Kidney (tissue), 13 donors: ENCODE measurements at regions not wholly inside any gene's neighbourhood (a gene's known extent, or its start where the extent isn't known, plus 50 kb on each side); places are given as distances from the start of the nearest gene placed in this dataset.

Experiments used
- DNase-seq, 5 donors: peaks; one replicate each; pipeline ENCODE4 v3.0.0-alpha.2; 2013 to 2020
- FAIRE-seq: peaks from 2 replicates; lab custom pipeline; 2012; peaks lifted over from hg19 to GRCh38; lab: Jason Lieb, UNC
- H3K27ac ChIP-seq, 2 donors: one replicate each; pipeline ENCODE4 v1.7.0; 2013; ENCODE audit warnings: low read depth in 2 of 2, low read length in 2 of 2, inconsistent platforms in 1 of 2
- H3K27me3 ChIP-seq: one replicate; pipeline ENCODE4 v1.7.1; 2013; ENCODE audit warnings: low read length, inconsistent platforms; ENCODE audit not compliant: control insufficient read depth, insufficient read depth
- H3K36me3 ChIP-seq, 3 donors: one replicate each; pipeline versions ENCODE4 v1.7.0 to v1.7.1; 2013; ENCODE audit warnings: low read length in 3 of 3, control low read depth in 1 of 3, inconsistent platforms in 1 of 3; ENCODE audit not compliant: insufficient read depth in 3 of 3, control insufficient read depth in 2 of 3
- H3K4me1 ChIP-seq, 3 donors: one replicate each; pipeline versions ENCODE4 v1.7.0 to v1.7.1; 2013; ENCODE audit warnings: low read length in 3 of 3, inconsistent platforms in 1 of 3, low read depth in 1 of 3; ENCODE audit not compliant: control insufficient read depth in 2 of 3, insufficient read depth in 2 of 3
- H3K4me3 ChIP-seq, 3 donors: one replicate each; pipeline versions ENCODE4 v1.7.0 to v1.8.1; 2013; ENCODE audit warnings: low read length in 3 of 3, control low read depth in 1 of 3, inconsistent platforms in 1 of 3
- H3K9ac ChIP-seq, 3 donors: one replicate each; pipeline versions ENCODE4 v1.7.0 to v1.7.1; 2013; ENCODE audit warnings: low read length in 3 of 3, control low read depth in 1 of 3, inconsistent platforms in 1 of 3
- H3K9me3 ChIP-seq, 3 donors: one replicate each; pipeline versions ENCODE4 v1.7.0 to v1.7.1; 2013; ENCODE audit warnings: low read length in 3 of 3, control low read depth in 1 of 3, inconsistent platforms in 1 of 3; ENCODE audit not compliant: control insufficient read depth in 2 of 3, insufficient read depth in 1 of 3
- CTCF ChIP-seq: IDR thresholded peaks from 3 replicates; pipeline ENCODE4 v1.5.1; 2012; ENCODE audit warnings: mild to moderate bottlenecking, moderate library complexity, borderline replicate concordance; ENCODE audit not compliant: insufficient read depth; ENCODE audit errors: extremely low read depth
- intact Hi-C: fragments of 100-400 bp; cut with DNase I; formaldehyde crosslinking; loops from one replicate; pipeline ENCODE4 v1.11.1; 2022
- donor health status: control.
- donor health status: control.
- donor health status: control.
- donor health status: control.
- donor health status: control.
- donor health status: DM: yes; HTN: yes; CAD: no.
- donor health status: Normal renal cell carcinoma (clear cell type).

- no peaks in the 10 kb centered on the region for H3K9me3 ChIP-seq
- H3K9ac ChIP-seq, result no peak overlapping the region
- H3K27me3 ChIP-seq, result no peaks in the 10 kb centered on the region
- H3K4me3 ChIP-seq, result no peak overlapping the region
- DNase-seq, result peak in 1 of 5 donors; percentile 23
- H3K36me3 ChIP-seq, result no peaks in the 10 kb centered on the region
- H3K27ac ChIP-seq, result no peak overlapping the region
- peaks cover 0 to 3% (median 0%) of the 10 kb centered on the region in 3 donors for H3K4me1 ChIP-seq
- TF ChIP-seq CTCF, result no peak
- no peak for FAIRE-seq
- intact Hi-C loops, result no loop called here
Measured at GRCh38 chr10:78445308-78445707, 411.6 kb downstream of the RPS24 start.

- intact Hi-C loops, result no loop called here
- TF ChIP-seq CTCF, result no peak
- H3K36me3 ChIP-seq, result no peaks in the 10 kb centered on the region
- peaks cover 0 to 3% (median 0%) of the 10 kb centered on the region in 3 donors for H3K4me1 ChIP-seq
- no peaks in the 10 kb centered on the region for H3K27me3 ChIP-seq
- H3K9ac ChIP-seq, result no peak overlapping the region
- no peaks in the 10 kb centered on the region for H3K9me3 ChIP-seq
- FAIRE-seq (no peak), DNase-seq (peak in 1 of 5 donors; percentile 19)
- H3K4me3 ChIP-seq, result no peak overlapping the region
- no peak overlapping the region for H3K27ac ChIP-seq
Measured at GRCh38 chr10:78448470-78448869, 414.8 kb downstream of the RPS24 start.

- DNase-seq (peak in 1 of 5 donors; percentile 5), FAIRE-seq (no peak)
- Histone ChIP-seq H3K9me3 (no peaks in the 10 kb centered on the region), H3K4me1 (peaks cover 0 to 3% (median 0%) of the 10 kb centered on the region in 3 donors), H3K27me3 (no peaks in the 10 kb centered on the region), H3K9ac (no peak overlapping the region), H3K4me3 (no peak overlapping the region), H3K27ac (no peak overlapping the region), H3K36me3 (no peaks in the 10 kb centered on the region)
- intact Hi-C loops, result no loop called here
- TF ChIP-seq CTCF, result no peak
Measured at GRCh38 chr10:78448994-78449418, 415.3 kb downstream of the RPS24 start.

DNA sequence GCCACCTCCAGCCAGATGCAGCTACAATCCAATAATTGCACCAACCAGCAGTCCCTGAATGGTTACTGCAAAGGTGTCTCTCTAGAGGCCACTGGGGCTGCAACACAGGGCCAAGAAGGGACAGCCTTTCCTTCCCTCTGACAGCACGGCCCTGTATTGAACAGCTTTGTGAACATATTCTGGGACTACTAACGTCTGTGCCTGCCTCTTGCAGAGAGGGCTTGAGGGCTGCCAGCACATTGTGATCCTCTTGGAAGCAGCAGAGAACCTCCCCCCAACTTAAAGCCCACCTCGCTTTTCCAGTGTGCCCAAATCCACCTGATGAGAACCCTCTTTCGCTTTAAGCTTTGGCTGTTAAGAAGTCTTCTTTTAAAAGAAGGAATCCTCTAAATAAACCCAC lies 415.9 kb downstream of the RPS24 start:
- Histone ChIP-seq H3K36me3 (no peaks in the 10 kb centered on the region), H3K27ac (no peak overlapping the region), H3K9ac (no peak overlapping the region), H3K4me3 (no peak overlapping the region), H3K27me3 (no peaks in the 10 kb centered on the region), H3K9me3 (no peaks in the 10 kb centered on the region), H3K4me1 (peaks cover 0 to 3% (median 0%) of the 10 kb centered on the region in 3 donors)
- no peak for TF ChIP-seq CTCF
- DNase-seq (peak in 2 of 5 donors; percentile 5 to 12), FAIRE-seq (no peak)
- intact Hi-C loops, result no loop called here
